ENCODE measurements at regions not wholly inside any gene's neighbourhood (a gene's known extent, or its start where the extent isn't known, plus 50 kb on each side); places are given as distances from the start of the nearest gene placed in this dataset.

DNA sequence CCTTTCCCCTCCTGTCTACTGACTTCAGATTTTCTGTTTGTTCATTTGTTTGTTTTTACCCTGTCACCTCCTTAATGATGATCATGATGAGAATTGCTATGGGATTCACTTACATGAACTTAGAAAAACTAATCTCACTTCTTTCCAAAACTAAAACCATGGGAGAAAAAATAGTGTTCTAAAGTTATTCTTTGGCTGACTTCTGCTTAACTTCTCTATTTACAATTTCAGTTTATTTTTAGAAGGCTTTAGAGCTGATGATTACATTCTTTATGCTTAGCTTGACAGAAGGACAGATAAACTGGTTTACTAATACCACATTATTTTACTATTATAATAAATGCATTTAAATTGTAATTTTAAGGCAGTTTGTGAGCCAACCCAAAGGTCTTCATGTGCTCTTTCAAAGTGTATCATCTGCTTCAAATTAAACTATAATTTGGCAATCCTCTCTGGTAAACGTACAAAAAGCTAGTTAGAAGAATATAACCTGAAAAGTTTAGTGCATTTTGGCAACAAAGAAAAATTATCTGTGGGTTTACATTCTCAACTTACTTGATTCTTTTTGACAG is 676.8 kb upstream of the UBE2E2 start:
- no peaks in the 10 kb centered on the region for H3K36me3 ChIP-seq (ENCODE audit: control insufficient read depth, insufficient read depth, low read length)
- no peak overlapping the region for H3K9ac ChIP-seq
- H3K4me1 ChIP-seq: no peaks in the 10 kb centered on the region
- H3K27me3 ChIP-seq (ENCODE audit: control insufficient read depth, insufficient read depth, low read length): no peaks in the 10 kb centered on the region
- TF ChIP-seq, protein P1, sequence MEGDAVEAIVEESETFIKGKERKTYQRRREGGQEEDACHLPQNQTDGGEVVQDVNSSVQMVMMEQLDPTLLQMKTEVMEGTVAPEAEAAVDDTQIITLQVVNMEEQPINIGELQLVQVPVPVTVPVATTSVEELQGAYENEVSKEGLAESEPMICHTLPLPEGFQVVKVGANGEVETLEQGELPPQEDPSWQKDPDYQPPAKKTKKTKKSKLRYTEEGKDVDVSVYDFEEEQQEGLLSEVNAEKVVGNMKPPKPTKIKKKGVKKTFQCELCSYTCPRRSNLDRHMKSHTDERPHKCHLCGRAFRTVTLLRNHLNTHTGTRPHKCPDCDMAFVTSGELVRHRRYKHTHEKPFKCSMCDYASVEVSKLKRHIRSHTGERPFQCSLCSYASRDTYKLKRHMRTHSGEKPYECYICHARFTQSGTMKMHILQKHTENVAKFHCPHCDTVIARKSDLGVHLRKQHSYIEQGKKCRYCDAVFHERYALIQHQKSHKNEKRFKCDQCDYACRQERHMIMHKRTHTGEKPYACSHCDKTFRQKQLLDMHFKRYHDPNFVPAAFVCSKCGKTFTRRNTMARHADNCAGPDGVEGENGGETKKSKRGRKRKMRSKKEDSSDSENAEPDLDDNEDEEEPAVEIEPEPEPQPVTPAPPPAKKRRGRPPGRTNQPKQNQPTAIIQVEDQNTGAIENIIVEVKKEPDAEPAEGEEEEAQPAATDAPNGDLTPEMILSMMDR (IDR thresholded peaks at IDR 0.05): no peak
- no peaks in the 10 kb centered on the region for H3K79me2 ChIP-seq
- H2AFZ ChIP-seq: no peak overlapping the region
- H3K9me3 ChIP-seq (ENCODE audit: control insufficient read depth, low read length): no peaks in the 10 kb centered on the region
- H3K4me3 ChIP-seq (ENCODE audit: low read depth, low read length): no peak overlapping the region
- no peak overlapping the region for H3K27ac ChIP-seq
- no peak overlapping the region for H3K4me2 ChIP-seq (ENCODE audit: low read length)

- Histone ChIP-seq H3K4me3 (ENCODE audit: low read depth, low read length) (no peak overlapping the region), H3K27me3 (ENCODE audit: control insufficient read depth, insufficient read depth, low read length) (no peaks in the 10 kb centered on the region), H3K36me3 (ENCODE audit: control insufficient read depth, insufficient read depth, low read length) (no peaks in the 10 kb centered on the region), H3K9me3 (ENCODE audit: control insufficient read depth, low read length) (no peaks in the 10 kb centered on the region), H3K4me1 (no peaks in the 10 kb centered on the region), H3K27ac (no peak overlapping the region), H3K9ac (no peak overlapping the region), H3K79me2 (no peaks in the 10 kb centered on the region), H2AFZ (no peak overlapping the region), H3K4me2 (ENCODE audit: low read length) (no peak overlapping the region)
- TF ChIP-seq, protein P1 (IDR thresholded peaks at IDR 0.05): no peak
These were observed 666.6 kb upstream of the UBE2E2 start for GRCh38 chr3:22536541-22536940.

DNA sequence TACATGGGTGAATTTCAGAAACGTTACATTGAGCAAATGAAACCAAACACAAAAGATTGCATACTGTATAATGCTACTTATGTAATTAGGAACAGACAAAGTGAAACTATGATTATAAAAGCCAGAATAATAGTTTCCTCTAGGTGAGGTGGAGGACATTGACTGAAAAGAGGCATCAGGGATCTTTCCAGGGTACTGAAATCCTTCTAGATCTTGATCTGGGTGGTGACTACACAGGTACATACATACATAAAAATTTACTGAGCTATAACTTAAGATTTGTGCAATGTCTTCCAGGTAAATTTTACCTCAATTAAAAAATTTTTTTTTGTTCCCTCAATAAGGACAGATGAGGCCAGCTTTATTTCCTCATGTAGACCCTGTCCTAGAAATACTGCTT is 665.6 kb upstream of the UBE2E2 start:
- Histone ChIP-seq H2AFZ (no peak overlapping the region), H3K27me3 (ENCODE audit: control insufficient read depth, insufficient read depth, low read length) (no peaks in the 10 kb centered on the region), H3K9ac (no peak overlapping the region), H3K4me1 (no peaks in the 10 kb centered on the region), H3K9me3 (ENCODE audit: control insufficient read depth, low read length) (no peaks in the 10 kb centered on the region), H3K79me2 (no peaks in the 10 kb centered on the region), H3K4me2 (ENCODE audit: low read length) (no peak overlapping the region), H3K27ac (no peak overlapping the region), H3K4me3 (ENCODE audit: low read depth, low read length) (no peak overlapping the region), H3K36me3 (ENCODE audit: control insufficient read depth, insufficient read depth, low read length) (no peaks in the 10 kb centered on the region)
- TF ChIP-seq, protein P1 (IDR thresholded peaks at IDR 0.05): no peak

GRCh38 chr3:22542311-22542710 is 660.8 kb upstream of the UBE2E2 start:
- Histone ChIP-seq H3K9ac (no peak overlapping the region), H3K4me3 (ENCODE audit: low read depth, low read length) (no peak overlapping the region), H2AFZ (no peak overlapping the region), H3K9me3 (ENCODE audit: control insufficient read depth, low read length) (no peaks in the 10 kb centered on the region), H3K36me3 (ENCODE audit: control insufficient read depth, insufficient read depth, low read length) (no peaks in the 10 kb centered on the region), H3K79me2 (no peaks in the 10 kb centered on the region), H3K27ac (no peak overlapping the region), H3K4me1 (no peaks in the 10 kb centered on the region), H3K27me3 (ENCODE audit: control insufficient read depth, insufficient read depth, low read length) (no peaks in the 10 kb centered on the region), H3K4me2 (ENCODE audit: low read length) (no peak overlapping the region)
- TF ChIP-seq, protein P1 (IDR thresholded peaks at IDR 0.05): no peak

DNA sequence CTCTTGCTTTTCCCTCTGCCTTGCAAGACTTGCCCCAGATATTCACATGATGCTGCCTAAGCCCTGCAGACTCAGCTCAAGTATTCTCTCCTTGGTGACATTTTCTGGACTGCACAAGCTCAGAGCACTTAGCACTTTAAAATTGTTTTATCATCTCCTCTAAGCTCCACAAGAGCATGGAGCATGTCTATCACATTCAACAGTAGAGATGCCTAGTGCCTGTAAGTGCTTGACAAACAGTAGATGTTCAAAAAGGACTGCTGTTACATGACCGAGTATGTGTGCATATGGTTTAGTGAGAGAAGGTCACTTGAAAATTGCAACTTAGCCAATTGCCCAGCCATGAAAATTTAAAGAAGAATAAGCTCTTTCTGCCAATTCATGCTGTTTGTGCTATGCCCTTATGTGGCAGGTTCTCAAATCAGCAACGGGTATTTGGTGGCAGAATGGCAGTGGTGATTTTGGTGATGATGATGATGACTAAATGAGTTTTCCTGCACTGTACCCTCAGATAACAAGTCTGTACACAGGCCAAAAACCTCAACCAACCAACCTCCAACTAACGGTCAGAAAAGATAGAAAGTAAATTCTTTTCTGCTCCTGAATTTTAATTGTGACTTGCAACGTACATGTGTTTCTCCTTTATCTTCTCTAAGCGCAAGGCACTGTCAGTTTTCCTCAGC is 647.2 kb upstream of the UBE2E2 start:
- Histone ChIP-seq H3K4me2 (ENCODE audit: low read length) (no peak overlapping the region), H3K27ac (no peak overlapping the region), H3K9me3 (ENCODE audit: control insufficient read depth, low read length) (no peaks in the 10 kb centered on the region), H3K4me3 (ENCODE audit: low read depth, low read length) (no peak overlapping the region), H3K4me1 (no peaks in the 10 kb centered on the region), H2AFZ (no peak overlapping the region), H3K27me3 (ENCODE audit: control insufficient read depth, insufficient read depth, low read length) (no peaks in the 10 kb centered on the region), H3K36me3 (ENCODE audit: control insufficient read depth, insufficient read depth, low read length) (no peaks in the 10 kb centered on the region), H3K9ac (no peak overlapping the region), H3K79me2 (no peaks in the 10 kb centered on the region)
- TF ChIP-seq, protein P1 (IDR thresholded peaks at IDR 0.05): no peak

Measured in parathyroid adenoma (tissue), 2 donors.